Ovary (tissue), 3 donors: ENCODE measurements at regions not wholly inside any gene's neighbourhood (a gene's known extent, or its start where the extent isn't known, plus 50 kb on each side); places are given as distances from the start of the nearest gene placed in this dataset.

Source experiments
- CTCF ChIP-seq, 3 donors: fragments of 450-650 bp in 2 of 3; fragments of 200-600 bp in 1 of 3; IDR thresholded peaks; one replicate each; pipeline versions ENCODE4 v1.5.1 to v1.8.0; 2016 to 2022; ENCODE audit warnings: antibody characterized with exemption in 3 of 3, mild to moderate bottlenecking in 1 of 3
- EP300 ChIP-seq: sonication (generic); formaldehyde crosslinking; IDR thresholded peaks from one replicate; pipeline ENCODE4 v1.6.1; 2017; ENCODE audit warnings: antibody characterized with exemption
- POLR2A ChIP-seq: fragments of 450-650 bp; IDR thresholded peaks from one replicate; pipeline ENCODE4 v1.6.1; 2017; ENCODE audit warnings: antibody characterized with exemption, mild to moderate bottlenecking, moderate library complexity
- donor health status: DM: no; HTN: no; CAD: no.

- TF ChIP-seq CTCF (IDR thresholded peaks at IDR 0.05) (no peak), EP300 (no peak), POLR2A (no peak)
Observed at GRCh38 chr10:124245191-124245590, 151.8 kb upstream of the CHST15 start.
